ENCODE measurements at regions not wholly inside any gene's neighbourhood (a gene's known extent, or its start where the extent isn't known, plus 50 kb on each side); places are given as distances from the start of the nearest gene placed in this dataset.

DNA sequence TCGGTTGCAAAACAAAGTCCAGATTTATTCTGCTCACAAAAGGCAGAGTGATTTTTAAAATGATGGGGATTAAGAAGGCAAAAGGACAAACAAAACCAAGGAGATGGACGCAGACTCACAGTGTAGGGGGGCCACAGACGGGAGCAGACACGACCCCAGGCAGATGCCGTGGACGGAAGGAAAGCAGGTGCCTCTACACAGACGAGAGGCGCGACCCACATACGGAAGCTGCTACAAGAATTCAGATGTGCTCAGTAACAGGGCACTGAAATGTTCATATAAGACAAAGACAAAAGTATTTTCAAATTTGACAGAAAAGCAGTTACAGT is 148.9 kb downstream of the BRD1 start:
- 56 to 69% (median 66%) methylated on average over 10 of the region's 10 CpGs for WGBS, 5 donors
- no peaks in the 10 kb centered on the region for H3K36me3 ChIP-seq
- H3K4me1 ChIP-seq: no peaks in the 10 kb centered on the region
- H3K4me3 ChIP-seq: no peak overlapping the region
- intact Hi-C loops (cut with DNase I; ENCODE audit: low total_unique reads): no loop called here
- no peak for DNase-seq
- H3K27me3 ChIP-seq: peaks cover 0 to 46% (median 22%) of the 10 kb centered on the region in 3 donors
- no peaks in the 10 kb centered on the region for H3K9me3 ChIP-seq
- TF ChIP-seq POLR2A (IDR thresholded peaks at IDR 0.05): no peak
- TF ChIP-seq POLR2AphosphoS5 (IDR thresholded peaks at IDR 0.05): no peak
- TF ChIP-seq, protein P1, sequence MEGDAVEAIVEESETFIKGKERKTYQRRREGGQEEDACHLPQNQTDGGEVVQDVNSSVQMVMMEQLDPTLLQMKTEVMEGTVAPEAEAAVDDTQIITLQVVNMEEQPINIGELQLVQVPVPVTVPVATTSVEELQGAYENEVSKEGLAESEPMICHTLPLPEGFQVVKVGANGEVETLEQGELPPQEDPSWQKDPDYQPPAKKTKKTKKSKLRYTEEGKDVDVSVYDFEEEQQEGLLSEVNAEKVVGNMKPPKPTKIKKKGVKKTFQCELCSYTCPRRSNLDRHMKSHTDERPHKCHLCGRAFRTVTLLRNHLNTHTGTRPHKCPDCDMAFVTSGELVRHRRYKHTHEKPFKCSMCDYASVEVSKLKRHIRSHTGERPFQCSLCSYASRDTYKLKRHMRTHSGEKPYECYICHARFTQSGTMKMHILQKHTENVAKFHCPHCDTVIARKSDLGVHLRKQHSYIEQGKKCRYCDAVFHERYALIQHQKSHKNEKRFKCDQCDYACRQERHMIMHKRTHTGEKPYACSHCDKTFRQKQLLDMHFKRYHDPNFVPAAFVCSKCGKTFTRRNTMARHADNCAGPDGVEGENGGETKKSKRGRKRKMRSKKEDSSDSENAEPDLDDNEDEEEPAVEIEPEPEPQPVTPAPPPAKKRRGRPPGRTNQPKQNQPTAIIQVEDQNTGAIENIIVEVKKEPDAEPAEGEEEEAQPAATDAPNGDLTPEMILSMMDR (IDR thresholded peaks at IDR 0.05): no peak
- TF ChIP-seq EP300 (IDR thresholded peaks at IDR 0.05): no peak
- H3K27ac ChIP-seq: no peak overlapping the region

DNA sequence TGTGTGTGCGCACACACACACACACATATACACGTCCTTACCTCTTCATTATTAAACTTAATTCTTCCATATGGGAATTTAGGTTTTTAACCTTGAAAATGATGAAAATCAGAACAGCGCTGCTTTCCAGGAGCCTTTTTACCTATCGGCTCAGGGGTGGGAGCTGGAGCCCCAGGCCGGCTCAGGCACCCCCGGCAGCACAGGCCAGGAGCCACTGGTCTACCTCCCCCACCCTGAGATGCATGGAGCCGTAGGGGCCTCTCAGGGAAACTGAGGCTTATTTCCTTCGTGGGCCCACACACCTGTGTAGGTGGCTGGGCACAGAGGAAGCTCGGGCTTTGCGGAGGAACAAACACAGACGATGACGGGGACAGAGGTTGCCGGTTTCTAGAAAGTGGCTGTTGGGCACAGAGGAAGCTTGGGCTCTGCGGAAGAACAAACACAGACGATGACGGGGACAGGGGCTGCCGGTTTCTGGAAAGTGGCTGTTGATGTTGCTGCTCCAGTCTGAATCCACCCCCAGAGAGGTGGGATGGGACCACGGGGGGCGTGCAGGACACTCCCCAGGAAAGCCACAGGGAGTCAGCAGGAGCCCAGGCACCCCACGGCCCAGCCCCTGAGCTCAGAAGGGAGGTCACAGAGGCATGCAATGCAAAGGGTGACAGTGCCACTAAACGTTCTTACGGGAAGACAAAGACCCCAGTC is 149.4 kb downstream of the BRD1 start:
- Histone ChIP-seq H3K27me3 (peaks cover 0 to 51% (median 25%) of the 10 kb centered on the region in 3 donors), H3K4me3 (no peak overlapping the region), H3K4me1 (no peaks in the 10 kb centered on the region), H3K27ac (no peak overlapping the region), H3K36me3 (no peaks in the 10 kb centered on the region), H3K9me3 (no peaks in the 10 kb centered on the region)
- DNase-seq: no peak
- intact Hi-C loops (cut with DNase I; ENCODE audit: low total_unique reads): no loop called here
- TF ChIP-seq POLR2AphosphoS5 (IDR thresholded peaks at IDR 0.05): no peak
- TF ChIP-seq EP300 (IDR thresholded peaks at IDR 0.05): no peak
- TF ChIP-seq, protein P1 (IDR thresholded peaks at IDR 0.05): no peak
- no peak for TF ChIP-seq POLR2A (IDR thresholded peaks at IDR 0.05)
- WGBS, 5 donors: 44 to 54% (median 46%) methylated on average over 20 to 22 of the region's 22 CpGs

DNA sequence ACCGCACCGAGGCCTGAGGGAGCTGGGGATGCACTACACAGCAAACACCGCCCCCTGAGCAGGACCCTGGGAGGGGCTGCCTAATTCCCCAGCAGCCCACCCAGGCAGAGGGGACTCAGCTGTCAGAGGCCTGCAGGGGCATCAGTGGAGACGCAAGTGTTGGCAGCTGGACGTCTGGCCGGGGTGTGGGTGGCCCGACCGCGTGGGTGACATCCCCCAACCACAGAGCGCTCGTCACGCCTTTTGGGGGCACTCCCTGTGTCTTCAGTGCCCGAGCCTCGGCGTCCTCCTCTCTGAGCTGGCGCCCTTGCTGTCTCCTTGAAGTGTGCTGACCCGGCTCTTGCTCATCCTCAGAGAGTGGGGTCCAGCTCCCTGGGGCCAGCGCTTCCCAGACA is 150.2 kb downstream of the BRD1 start:
- no peak overlapping the region for H3K27ac ChIP-seq
- DNase-seq: no peak
- TF ChIP-seq POLR2AphosphoS5 (IDR thresholded peaks at IDR 0.05) (no peak), EP300 (IDR thresholded peaks at IDR 0.05) (no peak), POLR2A (IDR thresholded peaks at IDR 0.05) (no peak)
- TF ChIP-seq, protein P1 (IDR thresholded peaks at IDR 0.05): no peak
- no peaks in the 10 kb centered on the region for H3K9me3 ChIP-seq
- H3K4me1 ChIP-seq: no peaks in the 10 kb centered on the region
- WGBS, 5 donors: 78 to 81% (median 80%) methylated on average over 9 to 18 of the region's 18 CpGs
- H3K36me3 ChIP-seq: no peaks in the 10 kb centered on the region
- intact Hi-C loops (cut with DNase I; ENCODE audit: low total_unique reads): no loop called here
- H3K27me3 ChIP-seq: peaks cover 0 to 58% (median 25%) of the 10 kb centered on the region in 3 donors
- H3K4me3 ChIP-seq: no peak overlapping the region

DNA sequence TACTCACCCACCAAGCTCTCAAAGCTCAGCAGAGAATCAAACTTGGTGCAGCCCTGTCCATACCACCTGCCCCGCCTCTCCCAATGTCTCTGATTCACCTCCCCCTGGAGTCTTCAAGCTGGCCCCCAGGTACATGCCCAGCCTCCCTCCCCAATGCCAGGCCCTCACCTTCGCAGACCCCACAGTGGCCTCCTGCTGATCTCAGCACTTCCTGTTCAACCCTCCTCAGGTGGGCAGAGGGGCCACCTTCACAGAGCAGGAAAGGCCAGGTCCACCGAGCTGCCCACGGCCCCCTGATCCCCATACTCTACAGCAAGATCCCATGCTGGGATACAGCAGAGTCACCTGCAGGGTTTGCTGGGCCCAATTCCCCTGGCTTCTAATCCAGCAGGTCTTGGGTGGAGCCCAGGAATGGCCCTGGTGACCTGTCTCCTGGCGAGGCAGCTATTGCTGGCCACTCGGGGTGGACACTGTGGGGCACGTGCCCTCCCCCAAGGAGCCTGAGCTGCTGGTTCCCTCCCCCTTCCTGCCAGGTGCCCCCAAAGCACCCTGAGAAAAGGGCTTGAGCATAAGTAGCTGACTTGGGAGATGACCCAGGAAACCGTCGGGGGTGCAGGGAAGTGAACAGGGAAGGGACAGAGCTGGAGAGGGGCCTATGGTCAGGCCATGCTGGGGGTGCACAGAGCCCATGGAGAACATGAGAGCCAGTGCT is 150.7 kb downstream of the BRD1 start:
- intact Hi-C loops (cut with DNase I; ENCODE audit: low total_unique reads): no loop called here
- DNase-seq: no peak
- Histone ChIP-seq H3K36me3 (no peaks in the 10 kb centered on the region), H3K9me3 (no peaks in the 10 kb centered on the region), H3K4me3 (no peak overlapping the region), H3K4me1 (no peaks in the 10 kb centered on the region), H3K27me3 (peaks cover 0 to 62% (median 28%) of the 10 kb centered on the region in 3 donors), H3K27ac (no peak overlapping the region)
- TF ChIP-seq POLR2A (IDR thresholded peaks at IDR 0.05) (no peak), EP300 (IDR thresholded peaks at IDR 0.05) (no peak), POLR2AphosphoS5 (IDR thresholded peaks at IDR 0.05) (no peak)
- TF ChIP-seq, protein P1 (IDR thresholded peaks at IDR 0.05): no peak
- WGBS, 5 donors: 58 to 74% (median 68%) methylated on average over 8 to 9 of the region's 9 CpGs
